ENCODE measurements at regions not wholly inside any gene's neighbourhood (a gene's known extent, or its start where the extent isn't known, plus 50 kb on each side); places are given as distances from the start of the nearest gene placed in this dataset.

GRCh38 chr2:146138820-146139219 is 1618.9 kb upstream of the ZEB2 start:
- TF ChIP-seq EZH2 (IDR thresholded peaks at IDR 0.05; ENCODE audit: borderline replicate concordance, insufficient read depth, low read depth, low read length, poor library complexity, severe bottlenecking) (no peak), CTCF (IDR thresholded peaks at IDR 0.05) (no peak)
- H3K79me2 ChIP-seq (ENCODE audit: control insufficient read depth, insufficient read depth, low read length): no peaks in the 10 kb centered on the region
- no peak overlapping the region for H3K4me3 ChIP-seq (ENCODE audit: control extremely low read depth in 1 of 5, extremely low read depth in 1 of 5, insufficient read depth in 1 of 5, low read depth in 2 of 5, low read length in 4 of 5)
- DNase-seq (no peak), ATAC-seq (ENCODE audit: low read depth) (no peak)
- no peak overlapping the region for H3K27ac ChIP-seq (ENCODE audit: low read length in 2 of 2)
- H3K27me3 ChIP-seq (replicated peaks in 1 of 4; ENCODE audit: control extremely low read depth in 1 of 4, control insufficient read depth in 3 of 4, insufficient read depth in 4 of 4, low read length in 3 of 4): no peaks in the 10 kb centered on the region
- intact Hi-C loops (cut with micrococcal nuclease): no loop called here
- H3K27me3 Mint-ChIP-seq: peaks cover 4% of the 10 kb centered on the region
- H2AFZ ChIP-seq (ENCODE audit: insufficient read depth, low read depth, low read length, poor library complexity, severe bottlenecking): no peak overlapping the region
- no peaks in the 10 kb centered on the region for H3K4me1 ChIP-seq (ENCODE audit: control insufficient read depth in 2 of 2, insufficient read depth in 2 of 2, low read length in 2 of 2)
- H3K4me1 Mint-ChIP-seq: no peaks in the 10 kb centered on the region
- no peaks in the 10 kb centered on the region for H4K20me1 ChIP-seq (ENCODE audit: control insufficient read depth, insufficient read depth, low read length, poor library complexity, severe bottlenecking)
- POLR2A ChIA-PET: no interaction called here
- no peak overlapping the region for H3K9ac ChIP-seq (ENCODE audit: low read length)
- H3K36me3 ChIP-seq (replicated peaks in 1 of 2; ENCODE audit: control extremely low read depth in 1 of 2, control insufficient read depth in 1 of 2, extremely low read depth in 1 of 2, insufficient read depth in 2 of 2, low read length in 1 of 2): no peaks in the 10 kb centered on the region
- peaks cover 0 to 6% (median under 1%) of the 10 kb centered on the region in 3 donors for H3K9me3 ChIP-seq (ENCODE audit: control extremely low read depth in 1 of 3, control insufficient read depth in 2 of 3, insufficient read depth in 1 of 3, low read length in 2 of 3)
- CTCF ChIA-PET: no interaction called here
- no CpG with 5 or more reads among the region's 3 CpGs for WGBS (ENCODE audit: insufficient coverage)
- H3K4me3 Mint-ChIP-seq: no peak overlapping the region
- H3K9me3 Mint-ChIP-seq (ENCODE audit: insufficient read depth): no peaks in the 10 kb centered on the region
- H3K27ac Mint-ChIP-seq: no peak overlapping the region
- no peak overlapping the region for H3K4me2 ChIP-seq (replicated peaks; ENCODE audit: low read depth, low read length, poor library complexity, severe bottlenecking)

GRCh38 chr2:146135245-146135644 is 1615.3 kb upstream of the ZEB2 start:
- no peaks in the 10 kb centered on the region for H3K27me3 ChIP-seq (replicated peaks in 1 of 4; ENCODE audit: control extremely low read depth in 1 of 4, control insufficient read depth in 3 of 4, insufficient read depth in 4 of 4, low read length in 3 of 4)
- intact Hi-C loops (cut with micrococcal nuclease): no loop called here
- H3K27me3 Mint-ChIP-seq: no peaks in the 10 kb centered on the region
- H3K27ac Mint-ChIP-seq: no peak overlapping the region
- H3K4me1 ChIP-seq (ENCODE audit: control insufficient read depth in 2 of 2, insufficient read depth in 2 of 2, low read length in 2 of 2): no peaks in the 10 kb centered on the region
- ATAC-seq (ENCODE audit: low read depth): no peak
- no peaks in the 10 kb centered on the region for H3K79me2 ChIP-seq (ENCODE audit: control insufficient read depth, insufficient read depth, low read length)
- peaks cover 0 to 6% (median 1%) of the 10 kb centered on the region in 3 donors for H3K9me3 ChIP-seq (ENCODE audit: control extremely low read depth in 1 of 3, control insufficient read depth in 2 of 3, insufficient read depth in 1 of 3, low read length in 2 of 3)
- ChIA-PET POLR2A (no interaction called here), CTCF (no interaction called here)
- no peaks in the 10 kb centered on the region for H3K36me3 ChIP-seq (replicated peaks in 1 of 2; ENCODE audit: control extremely low read depth in 1 of 2, control insufficient read depth in 1 of 2, extremely low read depth in 1 of 2, insufficient read depth in 2 of 2, low read length in 1 of 2)
- H3K27ac ChIP-seq (ENCODE audit: low read length in 2 of 2): no peak overlapping the region
- no peaks in the 10 kb centered on the region for H3K9me3 Mint-ChIP-seq (ENCODE audit: insufficient read depth)
- no peak for DNase-seq
- no peak overlapping the region for H3K4me2 ChIP-seq (replicated peaks; ENCODE audit: low read depth, low read length, poor library complexity, severe bottlenecking)
- no peak overlapping the region for H3K4me3 Mint-ChIP-seq
- H3K9ac ChIP-seq (ENCODE audit: low read length): no peak overlapping the region
- no peak for TF ChIP-seq CTCF (IDR thresholded peaks at IDR 0.05)
- no peak for TF ChIP-seq EZH2 (IDR thresholded peaks at IDR 0.05; ENCODE audit: borderline replicate concordance, insufficient read depth, low read depth, low read length, poor library complexity, severe bottlenecking)
- no peak overlapping the region for H3K4me3 ChIP-seq (ENCODE audit: control extremely low read depth in 1 of 5, extremely low read depth in 1 of 5, insufficient read depth in 1 of 5, low read depth in 2 of 5, low read length in 4 of 5)
- no peaks in the 10 kb centered on the region for H4K20me1 ChIP-seq (ENCODE audit: control insufficient read depth, insufficient read depth, low read length, poor library complexity, severe bottlenecking)
- WGBS (ENCODE audit: insufficient coverage): no CpG with 5 or more reads among the region's 1 CpG
- H2AFZ ChIP-seq (ENCODE audit: insufficient read depth, low read depth, low read length, poor library complexity, severe bottlenecking): no peak overlapping the region
- H3K4me1 Mint-ChIP-seq: no peaks in the 10 kb centered on the region
